Astrocyte (in vitro differentiated cells and primary cell): ENCODE measurements at regions not wholly inside any gene's neighbourhood (a gene's known extent, or its start where the extent isn't known, plus 50 kb on each side); places are given as distances from the start of the nearest gene placed in this dataset.

ENCODE experiments used
- DNase-seq: peaks from one replicate; pipeline ENCODE4 v3.0.0-alpha.2; 2010; ENCODE audit warnings: low read depth
- FAIRE-seq: peaks from 2 replicates; lab custom pipeline; 2011; peaks lifted over from hg19 to GRCh38; lab: Jason Lieb, UNC
- H2AFZ ChIP-seq: 2 replicates; pipeline ENCODE4 v1.6.0; 2012; ENCODE audit warnings: low read depth, low read length, inconsistent platforms
- H3K27ac ChIP-seq: 2 replicates; pipeline ENCODE4 v1.5.1; 2011; ENCODE audit warnings: low read depth, low read length, inconsistent platforms
- H3K27me3 ChIP-seq: 2 replicates; pipeline ENCODE4 v1.6.0; 2011; ENCODE audit warnings: low read length, inconsistent platforms; ENCODE audit not compliant: insufficient read depth
- H3K36me3 ChIP-seq: 2 replicates; pipeline ENCODE4 v1.5.1; 2011; ENCODE audit warnings: low read length, inconsistent platforms; ENCODE audit not compliant: insufficient read depth
- H3K4me1 ChIP-seq: 2 replicates; pipeline ENCODE4 v1.5.1; 2011; ENCODE audit warnings: low read length, inconsistent platforms; ENCODE audit not compliant: insufficient read depth
- H3K4me2 ChIP-seq: 2 replicates; pipeline ENCODE4 v1.6.0; 2012; ENCODE audit warnings: low read length, inconsistent platforms
- H3K4me3 ChIP-seq: 2 replicates; pipeline ENCODE4 v1.5.1; 2011; ENCODE audit warnings: low read depth, mild to moderate bottlenecking, low read length, inconsistent platforms; ENCODE audit not compliant: insufficient read depth
- H3K79me2 ChIP-seq: 2 replicates; pipeline ENCODE4 v1.6.0; 2012; ENCODE audit warnings: mild to moderate bottlenecking, low read length, inconsistent platforms; ENCODE audit not compliant: insufficient read depth
- H3K9ac ChIP-seq: 2 replicates; pipeline ENCODE4 v1.6.0; 2012; ENCODE audit warnings: mild to moderate bottlenecking, low read length, inconsistent platforms
- H3K9me3 ChIP-seq: 2 replicates; pipeline ENCODE4 v1.5.1; 2012; ENCODE audit warnings: low read depth, mild to moderate bottlenecking, low read length, inconsistent platforms; ENCODE audit not compliant: insufficient read depth
- H4K20me1 ChIP-seq: 2 replicates; pipeline ENCODE4 v1.6.0; 2012; ENCODE audit warnings: low read length, inconsistent platforms; ENCODE audit not compliant: insufficient read depth
- H3K27ac Mint-ChIP-seq: one replicate; pipeline ENCODE4 v1.8.0; 2021; ENCODE audit warnings: mild to moderate bottlenecking, mixed read lengths; ENCODE audit not compliant: unreplicated experiment
- H3K27me3 Mint-ChIP-seq: one replicate; pipeline ENCODE4 v1.8.0; 2021; ENCODE audit warnings: low read depth, mixed read lengths; ENCODE audit not compliant: unreplicated experiment
- H3K36me3 Mint-ChIP-seq: one replicate; pipeline ENCODE4 v1.8.0; 2021; ENCODE audit warnings: low read depth, mixed read lengths; ENCODE audit not compliant: unreplicated experiment
- H3K4me1 Mint-ChIP-seq: one replicate; pipeline ENCODE4 v1.8.0; 2021; ENCODE audit warnings: low read depth, mixed read lengths; ENCODE audit not compliant: unreplicated experiment
- H3K4me3 Mint-ChIP-seq: one replicate; pipeline ENCODE4 v1.8.0; 2021; ENCODE audit warnings: mild to moderate bottlenecking, moderate library complexity, mixed read lengths; ENCODE audit not compliant: unreplicated experiment
- H3K9me3 Mint-ChIP-seq: one replicate; pipeline ENCODE4 v1.8.0; 2021; ENCODE audit warnings: mild to moderate bottlenecking, mixed read lengths; ENCODE audit not compliant: unreplicated experiment
- EZH2 ChIP-seq: IDR thresholded peaks from 2 replicates; pipeline ENCODE4 v1.6.1; 2012; ENCODE audit warnings: mild to moderate bottlenecking, low read length, inconsistent platforms; ENCODE audit not compliant: insufficient read depth
- TF ChIP-seq, protein P1 (sequence below): IDR thresholded peaks from 2 replicates; pipeline ENCODE4 v1.5.1; 2011; ENCODE audit warnings: low read depth, mild to moderate bottlenecking, inconsistent platforms, low read length, moderate library complexity; ENCODE audit not compliant: insufficient read depth

DNA sequence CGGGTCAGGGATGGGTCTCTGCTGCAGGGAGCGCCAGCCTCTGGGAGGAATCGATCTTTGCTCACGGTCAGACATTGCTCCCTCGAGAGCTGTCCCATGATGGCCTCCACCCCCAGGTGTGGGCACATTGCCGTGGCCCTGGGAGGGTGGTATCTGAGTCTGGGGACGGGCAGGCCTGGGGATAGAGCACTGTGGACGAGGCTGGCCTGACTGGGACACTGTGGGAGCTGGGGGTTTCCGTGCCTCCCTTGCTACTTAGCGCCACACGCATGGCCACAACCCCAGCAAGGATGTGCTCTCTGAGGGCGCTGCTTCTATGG is 55.7 kb downstream of the JAKMIP3 start:
- peaks cover 2% of the 10 kb centered on the region for H3K36me3 Mint-ChIP-seq
- H3K27ac ChIP-seq = no peak overlapping the region
- H3K4me3 ChIP-seq = no peak overlapping the region
- no peaks in the 10 kb centered on the region for H4K20me1 ChIP-seq
- no peaks in the 10 kb centered on the region for H3K9me3 ChIP-seq
- H3K4me2 ChIP-seq = no peak overlapping the region
- no peaks in the 10 kb centered on the region for H3K27me3 ChIP-seq
- no peaks in the 10 kb centered on the region for H3K36me3 ChIP-seq
- no peaks in the 10 kb centered on the region for H3K4me1 ChIP-seq
- FAIRE-seq = no peak
- no peaks in the 10 kb centered on the region for H3K9me3 Mint-ChIP-seq
- no peak overlapping the region for H3K9ac ChIP-seq
- no peak overlapping the region for H2AFZ ChIP-seq
- DNase-seq = no peak
- peaks cover 47% of the 10 kb centered on the region for H3K27me3 Mint-ChIP-seq
- no peak overlapping the region for H3K4me3 Mint-ChIP-seq
- TF ChIP-seq, protein P1, sequence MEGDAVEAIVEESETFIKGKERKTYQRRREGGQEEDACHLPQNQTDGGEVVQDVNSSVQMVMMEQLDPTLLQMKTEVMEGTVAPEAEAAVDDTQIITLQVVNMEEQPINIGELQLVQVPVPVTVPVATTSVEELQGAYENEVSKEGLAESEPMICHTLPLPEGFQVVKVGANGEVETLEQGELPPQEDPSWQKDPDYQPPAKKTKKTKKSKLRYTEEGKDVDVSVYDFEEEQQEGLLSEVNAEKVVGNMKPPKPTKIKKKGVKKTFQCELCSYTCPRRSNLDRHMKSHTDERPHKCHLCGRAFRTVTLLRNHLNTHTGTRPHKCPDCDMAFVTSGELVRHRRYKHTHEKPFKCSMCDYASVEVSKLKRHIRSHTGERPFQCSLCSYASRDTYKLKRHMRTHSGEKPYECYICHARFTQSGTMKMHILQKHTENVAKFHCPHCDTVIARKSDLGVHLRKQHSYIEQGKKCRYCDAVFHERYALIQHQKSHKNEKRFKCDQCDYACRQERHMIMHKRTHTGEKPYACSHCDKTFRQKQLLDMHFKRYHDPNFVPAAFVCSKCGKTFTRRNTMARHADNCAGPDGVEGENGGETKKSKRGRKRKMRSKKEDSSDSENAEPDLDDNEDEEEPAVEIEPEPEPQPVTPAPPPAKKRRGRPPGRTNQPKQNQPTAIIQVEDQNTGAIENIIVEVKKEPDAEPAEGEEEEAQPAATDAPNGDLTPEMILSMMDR = no peak
- TF ChIP-seq EZH2 = no peak
- no peaks in the 10 kb centered on the region for H3K79me2 ChIP-seq
- peaks cover 3% of the 10 kb centered on the region for H3K4me1 Mint-ChIP-seq
- H3K27ac Mint-ChIP-seq = no peak overlapping the region

DNA sequence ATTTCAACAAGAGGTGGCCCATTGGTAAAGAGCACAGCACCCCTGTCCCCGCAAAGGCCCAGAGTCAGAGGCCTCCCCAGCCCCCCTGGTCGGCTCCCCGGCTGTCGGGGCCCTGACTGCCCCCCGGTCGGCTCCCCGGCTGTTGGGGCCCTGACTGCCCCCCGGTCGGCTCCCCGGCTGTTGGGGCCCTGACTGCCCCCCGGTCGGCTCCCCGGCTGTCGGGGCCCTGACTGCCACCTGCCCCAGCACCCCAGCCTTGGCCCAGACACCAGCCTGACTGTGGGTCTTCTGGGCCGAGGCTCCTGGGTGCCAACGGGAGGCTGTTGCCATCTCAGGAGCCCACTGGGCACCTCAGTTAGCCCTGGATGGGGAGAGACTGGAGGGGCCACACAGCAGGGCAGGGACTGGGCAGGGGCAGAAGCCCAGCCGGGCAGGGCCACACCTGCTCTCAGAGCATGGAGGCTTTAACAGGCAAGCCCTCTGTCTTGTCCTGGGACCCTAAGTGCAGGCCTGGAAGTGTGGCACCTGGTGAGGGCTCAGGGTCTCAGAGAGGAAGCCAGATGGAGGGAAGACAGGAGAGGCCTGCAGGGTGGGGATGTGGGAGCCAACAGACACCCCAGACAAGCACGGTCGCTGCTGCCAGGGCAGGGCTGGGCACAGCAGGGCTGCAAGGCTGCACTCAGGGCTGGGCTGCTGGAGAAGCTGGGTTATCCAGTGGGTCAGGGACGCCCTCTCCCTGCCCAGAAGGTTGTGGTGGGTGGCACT is 56.5 kb downstream of the JAKMIP3 start:
- Histone ChIP-seq H3K9ac (no peak overlapping the region), H3K4me3 (no peak overlapping the region), H3K4me1 (no peaks in the 10 kb centered on the region), H3K9me3 (no peaks in the 10 kb centered on the region), H2AFZ (no peak overlapping the region), H4K20me1 (no peaks in the 10 kb centered on the region), H3K79me2 (no peaks in the 10 kb centered on the region), H3K27me3 (no peaks in the 10 kb centered on the region), H3K4me2 (no peak overlapping the region), H3K36me3 (no peaks in the 10 kb centered on the region), H3K27ac (no peak overlapping the region)
- TF ChIP-seq EZH2 = no peak
- TF ChIP-seq, protein P1 = no peak
- Mint-ChIP-seq H3K27me3 (peaks cover 42% of the 10 kb centered on the region), H3K4me1 (peaks cover 3% of the 10 kb centered on the region), H3K9me3 (no peaks in the 10 kb centered on the region), H3K36me3 (peaks cover 2% of the 10 kb centered on the region), H3K4me3 (no peak overlapping the region), H3K27ac (no peak overlapping the region)
- no peak for DNase-seq
- no peak for FAIRE-seq

DNA sequence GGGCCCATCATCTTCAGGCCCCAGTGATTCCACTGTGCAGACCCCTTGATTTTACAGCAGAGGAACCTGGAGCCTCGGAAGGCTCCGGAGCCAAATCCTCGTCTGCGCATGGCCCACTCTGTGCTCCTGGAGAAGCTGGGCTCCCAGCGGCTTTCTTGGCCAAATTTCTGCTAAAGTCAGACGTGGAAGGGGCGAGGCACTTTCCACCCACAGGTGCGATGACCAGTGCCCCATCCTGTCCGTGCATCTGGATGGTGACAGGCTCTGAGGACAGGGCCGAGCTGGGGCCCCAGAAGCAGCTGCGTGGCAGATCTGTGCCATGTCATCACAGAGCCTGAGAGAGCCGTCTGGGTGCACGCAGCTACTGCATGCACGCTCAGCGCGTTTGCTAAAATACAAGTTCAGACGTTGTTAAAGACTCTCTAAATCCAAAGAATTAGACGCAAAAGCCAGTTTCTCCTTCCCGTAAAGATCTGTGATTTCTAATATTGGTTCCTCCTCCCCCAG is 57.2 kb downstream of the JAKMIP3 start:
- peaks cover 37% of the 10 kb centered on the region for H3K27me3 Mint-ChIP-seq

More for the DNA sequence above, 57.2 kb downstream of the JAKMIP3 start:
- no peaks in the 10 kb centered on the region for H4K20me1 ChIP-seq
- no peaks in the 10 kb centered on the region for H3K79me2 ChIP-seq
- Mint-ChIP-seq H3K9me3 (no peaks in the 10 kb centered on the region), H3K4me1 (peaks cover 3% of the 10 kb centered on the region), H3K36me3 (peaks cover 2% of the 10 kb centered on the region), H3K27ac (no peak overlapping the region), H3K4me3 (no peak overlapping the region)
- no peak overlapping the region for H3K4me2 ChIP-seq
- TF ChIP-seq EZH2 = no peak
- TF ChIP-seq, protein P1 = no peak
- no peaks in the 10 kb centered on the region for H3K27me3 ChIP-seq
- no peaks in the 10 kb centered on the region for H3K9me3 ChIP-seq
- H3K4me3 ChIP-seq = no peak overlapping the region
- no peaks in the 10 kb centered on the region for H3K36me3 ChIP-seq
- H3K4me1 ChIP-seq = no peaks in the 10 kb centered on the region
- no peak overlapping the region for H3K27ac ChIP-seq
- no peak overlapping the region for H3K9ac ChIP-seq
- no peak overlapping the region for H2AFZ ChIP-seq
- FAIRE-seq = no peak
- no peak for DNase-seq
